ENCODE measurements at regions not wholly inside any gene's neighbourhood (a gene's known extent, or its start where the extent isn't known, plus 50 kb on each side); places are given as distances from the start of the nearest gene placed in this dataset.

DNA sequence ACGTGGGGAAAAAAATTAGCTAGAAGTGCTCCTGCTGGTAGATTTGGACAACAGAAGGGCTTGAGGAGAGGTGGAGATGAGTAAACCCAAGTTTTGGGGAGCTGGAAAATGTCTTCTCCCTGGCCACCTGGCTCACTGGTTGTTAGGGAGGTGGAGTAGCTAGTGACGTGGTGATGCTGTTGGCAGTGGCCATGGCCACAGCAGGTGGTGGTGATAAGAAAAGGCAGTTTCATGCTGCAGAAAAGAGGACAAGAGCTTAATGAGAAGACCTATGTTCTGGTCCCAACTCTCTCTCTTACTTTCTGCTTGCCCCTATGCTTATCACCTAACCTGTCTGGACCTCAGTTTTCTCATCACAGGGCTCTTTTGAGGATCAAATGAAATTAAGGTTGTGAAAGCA lies 223.5 kb upstream of the N4BP1 start:
- Histone ChIP-seq H3K27me3 (no peaks in the 10 kb centered on the region), H3K4me3 (no peak overlapping the region), H3K9me3 (no peaks in the 10 kb centered on the region), H3K4me1 (no peaks in the 10 kb centered on the region), H3K27ac (no peak overlapping the region), H3K36me3 (no peaks in the 10 kb centered on the region)
- DNase-seq = no peak
- intact Hi-C loops (cut with DNase I; ENCODE audit: low total_unique reads) (no loop called here), in situ Hi-C loops (cut with MboI; ENCODE audit: low sequenced_read_pairs in 4 of 4) (no loop called here)
- ATAC-seq = no peak
- TF ChIP-seq, protein P1, sequence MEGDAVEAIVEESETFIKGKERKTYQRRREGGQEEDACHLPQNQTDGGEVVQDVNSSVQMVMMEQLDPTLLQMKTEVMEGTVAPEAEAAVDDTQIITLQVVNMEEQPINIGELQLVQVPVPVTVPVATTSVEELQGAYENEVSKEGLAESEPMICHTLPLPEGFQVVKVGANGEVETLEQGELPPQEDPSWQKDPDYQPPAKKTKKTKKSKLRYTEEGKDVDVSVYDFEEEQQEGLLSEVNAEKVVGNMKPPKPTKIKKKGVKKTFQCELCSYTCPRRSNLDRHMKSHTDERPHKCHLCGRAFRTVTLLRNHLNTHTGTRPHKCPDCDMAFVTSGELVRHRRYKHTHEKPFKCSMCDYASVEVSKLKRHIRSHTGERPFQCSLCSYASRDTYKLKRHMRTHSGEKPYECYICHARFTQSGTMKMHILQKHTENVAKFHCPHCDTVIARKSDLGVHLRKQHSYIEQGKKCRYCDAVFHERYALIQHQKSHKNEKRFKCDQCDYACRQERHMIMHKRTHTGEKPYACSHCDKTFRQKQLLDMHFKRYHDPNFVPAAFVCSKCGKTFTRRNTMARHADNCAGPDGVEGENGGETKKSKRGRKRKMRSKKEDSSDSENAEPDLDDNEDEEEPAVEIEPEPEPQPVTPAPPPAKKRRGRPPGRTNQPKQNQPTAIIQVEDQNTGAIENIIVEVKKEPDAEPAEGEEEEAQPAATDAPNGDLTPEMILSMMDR (IDR thresholded peaks at IDR 0.05 in 4 of 5, conservative IDR thresholded peaks at IDR 0.05 in 1 of 5) = no peak
- no peak for TF ChIP-seq POLR2A (IDR thresholded peaks at IDR 0.05)

DNA sequence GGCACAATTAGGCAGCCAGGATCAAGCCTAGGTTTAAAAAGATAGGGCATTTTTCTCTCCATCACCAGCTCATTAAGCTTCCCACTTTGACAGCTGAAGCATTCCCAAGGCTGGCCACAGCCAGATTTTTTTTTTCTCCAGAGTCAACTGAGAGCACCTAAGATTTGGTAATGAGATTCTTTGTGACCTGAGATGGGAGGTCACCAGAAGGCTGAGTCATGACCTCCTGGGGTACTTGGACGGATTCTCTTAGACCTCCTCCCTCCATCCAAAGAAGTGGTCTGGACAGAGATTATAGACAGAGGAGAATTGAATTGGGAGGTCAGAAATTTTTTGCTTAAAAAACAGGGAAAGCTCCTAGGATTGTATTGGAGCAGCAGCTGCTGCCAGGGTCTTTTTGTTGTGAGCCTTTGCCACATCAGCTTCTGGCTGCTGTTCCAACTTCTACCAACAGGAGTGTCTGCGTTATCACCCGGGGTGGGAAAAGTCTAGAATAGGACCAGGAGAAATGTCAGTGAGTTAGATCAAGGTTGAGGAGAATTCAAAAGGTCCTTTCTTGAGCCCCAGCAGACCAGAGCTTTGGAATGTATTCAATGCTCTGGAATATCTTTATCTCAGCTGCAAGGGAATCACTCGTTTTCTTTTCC lies 221.2 kb upstream of the N4BP1 start:
- TF ChIP-seq POLR2A (IDR thresholded peaks at IDR 0.05) = no peak
- TF ChIP-seq, protein P1 (IDR thresholded peaks at IDR 0.05 in 4 of 5, conservative IDR thresholded peaks at IDR 0.05 in 1 of 5) = no peak
- H3K36me3 ChIP-seq = no peaks in the 10 kb centered on the region
- H3K27ac ChIP-seq = no peak overlapping the region
- ATAC-seq (no peak), DNase-seq (no peak)
- no peaks in the 10 kb centered on the region for H3K27me3 ChIP-seq
- intact Hi-C loops (cut with DNase I; ENCODE audit: low total_unique reads) = no loop called here
- no peak overlapping the region for H3K4me3 ChIP-seq
- in situ Hi-C loops (cut with MboI; ENCODE audit: low sequenced_read_pairs in 4 of 4) = no loop called here
- no peaks in the 10 kb centered on the region for H3K9me3 ChIP-seq
- H3K4me1 ChIP-seq = no peaks in the 10 kb centered on the region

DNA sequence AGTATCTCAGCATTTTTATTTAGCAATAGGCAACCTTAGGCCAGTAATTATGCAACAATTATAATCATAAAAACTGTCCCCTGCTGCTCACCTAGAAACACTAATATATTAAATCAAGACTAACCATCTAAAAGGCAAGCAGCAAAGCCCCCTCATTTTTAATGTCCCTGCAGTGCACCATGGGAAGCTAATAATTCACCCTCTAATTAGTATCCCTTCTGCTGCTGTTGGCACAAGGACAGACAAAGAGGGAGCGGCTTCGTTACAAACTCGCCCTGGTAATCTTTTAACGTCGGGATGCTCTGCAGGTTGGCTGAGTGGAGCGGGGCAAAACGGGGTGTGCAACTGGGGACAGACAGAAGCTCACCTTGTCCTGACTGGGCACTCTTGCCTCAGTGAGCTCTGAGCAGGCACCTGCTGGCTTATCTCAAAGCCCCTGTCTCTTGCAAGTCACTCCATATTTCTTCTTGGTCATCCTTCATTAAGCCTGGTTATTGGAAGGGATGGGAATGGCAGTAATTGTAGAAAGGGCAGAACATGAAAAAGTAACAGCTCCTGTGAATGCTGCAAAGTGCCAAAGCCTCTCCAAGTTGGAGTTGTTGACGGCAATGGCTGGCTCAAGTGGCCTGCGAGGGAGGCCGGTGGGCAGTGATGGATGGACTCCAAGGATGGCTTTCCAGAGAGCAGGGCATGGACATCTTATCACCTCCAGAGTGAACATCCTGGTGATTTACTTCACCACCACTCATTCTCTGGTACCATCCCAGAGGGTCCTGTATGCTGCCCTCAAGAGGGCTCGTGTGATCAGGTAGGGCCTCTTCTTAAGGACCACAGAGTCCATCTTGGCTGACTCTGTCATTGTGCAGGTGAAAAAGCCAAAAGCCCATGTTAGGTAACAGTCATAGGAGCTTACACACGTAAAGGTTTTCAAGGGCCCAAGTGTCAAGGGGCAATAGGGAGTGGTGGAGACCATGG lies 219.6 kb upstream of the N4BP1 start:
- TF ChIP-seq POLR2A (IDR thresholded peaks at IDR 0.05) = no peak
- TF ChIP-seq, protein P1 (IDR thresholded peaks at IDR 0.05 in 4 of 5, conservative IDR thresholded peaks at IDR 0.05 in 1 of 5) = no peak
- H3K4me3 ChIP-seq = no peak overlapping the region
- H3K9me3 ChIP-seq = no peaks in the 10 kb centered on the region
- DNase-seq (no peak), ATAC-seq (no peak)
- no peaks in the 10 kb centered on the region for H3K27me3 ChIP-seq
- no peak overlapping the region for H3K27ac ChIP-seq
- no peaks in the 10 kb centered on the region for H3K4me1 ChIP-seq
- intact Hi-C loops (cut with DNase I; ENCODE audit: low total_unique reads) = no loop called here
- in situ Hi-C loops (cut with MboI; ENCODE audit: low sequenced_read_pairs in 4 of 4) = no loop called here
- H3K36me3 ChIP-seq = no peaks in the 10 kb centered on the region

DNA sequence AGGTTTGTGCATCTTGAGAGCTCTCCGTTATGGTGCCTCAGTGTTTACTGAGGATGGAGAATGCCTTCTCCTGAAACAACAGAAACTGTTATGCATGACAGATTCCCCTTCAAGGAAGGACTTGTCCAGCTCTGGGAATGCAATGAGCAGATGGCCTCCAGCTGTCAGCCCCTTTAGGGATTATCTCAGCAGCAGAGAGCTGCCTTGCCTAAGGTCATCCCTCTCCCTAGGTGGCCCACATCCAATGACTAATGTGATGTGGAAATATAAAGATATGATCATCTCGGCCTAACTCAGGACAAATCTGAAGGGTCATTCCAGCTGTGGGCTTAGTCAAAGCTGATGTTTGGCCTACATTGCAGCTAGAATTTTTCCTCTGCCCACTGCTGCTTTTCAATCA lies 214.3 kb upstream of the N4BP1 start:
- no peaks in the 10 kb centered on the region for H3K27me3 ChIP-seq
- no peak overlapping the region for H3K4me3 ChIP-seq
- TF ChIP-seq, protein P1 (IDR thresholded peaks at IDR 0.05 in 4 of 5, conservative IDR thresholded peaks at IDR 0.05 in 1 of 5) = no peak
- TF ChIP-seq POLR2A (IDR thresholded peaks at IDR 0.05) = no peak
- no peaks in the 10 kb centered on the region for H3K4me1 ChIP-seq
- intact Hi-C loops (cut with DNase I; ENCODE audit: low total_unique reads) = no loop called here
- in situ Hi-C loops (cut with MboI; ENCODE audit: low sequenced_read_pairs in 4 of 4) = no loop called here
- DNase-seq (no peak), ATAC-seq (peak in 1 of 2 donors; percentile 47)
- H3K27ac ChIP-seq = no peak overlapping the region
- no peaks in the 10 kb centered on the region for H3K36me3 ChIP-seq
- no peaks in the 10 kb centered on the region for H3K9me3 ChIP-seq

Measured in gastrocnemius medialis (tissue), 4 donors.